SK-N-MC (cell line): ENCODE measurements at regions not wholly inside any gene's neighbourhood (a gene's known extent, or its start where the extent isn't known, plus 50 kb on each side); places are given as distances from the start of the nearest gene placed in this dataset.

ENCODE experiments used
- DNase-seq: peaks from one replicate; pipeline ENCODE4 v3.0.0-alpha.2; 2011; ENCODE audit warnings: low read depth, low spot score
- H3K27ac ChIP-seq: fragments of 200-600 bp; sonication (generic); 2 replicates; pipeline ENCODE4 v1.5.1; 2016; ENCODE audit warnings: mixed run types
- H3K36me3 ChIP-seq: fragments of 200-600 bp; sonication (generic); 2 replicates; pipeline ENCODE4 v1.6.1; 2017; ENCODE audit warnings: antibody characterized with exemption, low read length, mixed read lengths; ENCODE audit not compliant: insufficient read depth
- H3K4me3 ChIP-seq: fragments of 200-600 bp; sonication (generic); 2 replicates; pipeline ENCODE4 v1.5.1; 2016
- H3K9ac ChIP-seq: fragments of 200-600 bp; sonication (generic); 2 replicates; pipeline ENCODE4 v1.8.0; 2017; ENCODE audit warnings: mixed run types, mixed read lengths; ENCODE audit not compliant: insufficient read length
- H3K9me3 ChIP-seq: fragments of 200-600 bp; sonication (generic); 2 replicates; pipeline ENCODE4 v1.6.1; 2017; ENCODE audit warnings: low read depth, mild to moderate bottlenecking, antibody characterized with exemption, low read length, moderate library complexity, mixed read lengths
- EZH2 ChIP-seq: fragments of 200-600 bp; sonication (generic); IDR thresholded peaks from one replicate; pipeline ENCODE4 v1.6.1; 2017; ENCODE audit warnings: antibody characterized with exemption
- FOXP2 ChIP-seq: optimal IDR thresholded peaks from 2 replicates; pipeline ENCODE3; 2011; ENCODE audit warnings: mild to moderate bottlenecking, moderate library complexity; ENCODE audit not compliant: insufficient read depth; ENCODE audit errors: extremely low read length, control extremely low read depth
- POLR2AphosphoS5 ChIP-seq: IDR thresholded peaks from 2 replicates; pipeline ENCODE4 v1.6.1; 2012; ENCODE audit warnings: mild to moderate bottlenecking, low read depth, low read length, borderline replicate concordance

GRCh38 chr10:8233049-8233448 lies 178.6 kb downstream of the GATA3 start:
- DNase-seq = no peak
- no peak overlapping the region for H3K27ac ChIP-seq
- no peaks in the 10 kb centered on the region for H3K36me3 ChIP-seq
- H3K9ac ChIP-seq = no peak overlapping the region
- no peak overlapping the region for H3K4me3 ChIP-seq
- no peaks in the 10 kb centered on the region for H3K9me3 ChIP-seq
- TF ChIP-seq EZH2 (no peak), POLR2AphosphoS5 (no peak), FOXP2 (no peak)

GRCh38 chr10:8233832-8234259 lies 179.4 kb downstream of the GATA3 start:
- H3K9ac ChIP-seq = no peak overlapping the region
- no peak overlapping the region for H3K27ac ChIP-seq
- no peaks in the 10 kb centered on the region for H3K9me3 ChIP-seq
- H3K4me3 ChIP-seq = no peak overlapping the region
- TF ChIP-seq POLR2AphosphoS5 (no peak), FOXP2 (no peak), EZH2 (no peak)
- H3K36me3 ChIP-seq = no peaks in the 10 kb centered on the region
- DNase-seq = no peak

- Histone ChIP-seq H3K4me3 (no peak overlapping the region), H3K27ac (no peak overlapping the region), H3K36me3 (no peaks in the 10 kb centered on the region), H3K9ac (no peak overlapping the region), H3K9me3 (no peaks in the 10 kb centered on the region)
- no peak for DNase-seq
- no peak for TF ChIP-seq EZH2
- TF ChIP-seq POLR2AphosphoS5 = no peak
- TF ChIP-seq FOXP2 = no peak
Measured at GRCh38 chr10:8235253-8236027, 181.0 kb downstream of the GATA3 start.

- no peak overlapping the region for H3K9ac ChIP-seq
- no peak for DNase-seq
- H3K27ac ChIP-seq = no peak overlapping the region
- H3K9me3 ChIP-seq = no peaks in the 10 kb centered on the region
- H3K36me3 ChIP-seq = no peaks in the 10 kb centered on the region
- TF ChIP-seq EZH2 (no peak), POLR2AphosphoS5 (no peak), FOXP2 (no peak)
- H3K4me3 ChIP-seq = no peak overlapping the region
Measured at GRCh38 chr10:8238986-8239385, 184.5 kb downstream of the GATA3 start.

- no peak for DNase-seq
- H3K9ac ChIP-seq = no peak overlapping the region
- TF ChIP-seq EZH2 (no peak), FOXP2 (no peak), POLR2AphosphoS5 (no peak)
- no peaks in the 10 kb centered on the region for H3K36me3 ChIP-seq
- no peaks in the 10 kb centered on the region for H3K9me3 ChIP-seq
- H3K4me3 ChIP-seq = no peak overlapping the region
- H3K27ac ChIP-seq = no peak overlapping the region
Measured at GRCh38 chr10:8240861-8241260, 186.4 kb downstream of the GATA3 start.

GRCh38 chr10:8242295-8242872 lies 187.9 kb downstream of the GATA3 start:
- Histone ChIP-seq H3K36me3 (no peaks in the 10 kb centered on the region), H3K4me3 (no peak overlapping the region), H3K27ac (no peak overlapping the region), H3K9ac (no peak overlapping the region), H3K9me3 (no peaks in the 10 kb centered on the region)
- DNase-seq = no peak
- TF ChIP-seq POLR2AphosphoS5 (no peak), FOXP2 (no peak), EZH2 (no peak)

GRCh38 chr10:8245131-8245813 lies 190.8 kb downstream of the GATA3 start:
- Histone ChIP-seq H3K9ac (no peak overlapping the region), H3K27ac (no peak overlapping the region), H3K36me3 (no peaks in the 10 kb centered on the region), H3K9me3 (no peaks in the 10 kb centered on the region), H3K4me3 (no peak overlapping the region)
- no peak for TF ChIP-seq FOXP2
- no peak for TF ChIP-seq POLR2AphosphoS5
- no peak for TF ChIP-seq EZH2
- peak; percentile 8 for DNase-seq

GRCh38 chr10:8245814-8246142 lies 191.3 kb downstream of the GATA3 start:
- Histone ChIP-seq H3K9ac (no peak overlapping the region), H3K36me3 (no peaks in the 10 kb centered on the region), H3K9me3 (no peaks in the 10 kb centered on the region), H3K4me3 (no peak overlapping the region), H3K27ac (no peak overlapping the region)
- DNase-seq = no peak
- no peak for TF ChIP-seq EZH2
- no peak for TF ChIP-seq FOXP2
- no peak for TF ChIP-seq POLR2AphosphoS5
